NCI-H774 (cell line): ENCODE measurements at regions not wholly inside any gene's neighbourhood (a gene's known extent, or its start where the extent isn't known, plus 50 kb on each side); places are given as distances from the start of the nearest gene placed in this dataset.

Source experiments
- DNase-seq: peaks from one replicate; lab custom pipeline; 2025; lab: John Stamatoyannopoulos, UW

DNA sequence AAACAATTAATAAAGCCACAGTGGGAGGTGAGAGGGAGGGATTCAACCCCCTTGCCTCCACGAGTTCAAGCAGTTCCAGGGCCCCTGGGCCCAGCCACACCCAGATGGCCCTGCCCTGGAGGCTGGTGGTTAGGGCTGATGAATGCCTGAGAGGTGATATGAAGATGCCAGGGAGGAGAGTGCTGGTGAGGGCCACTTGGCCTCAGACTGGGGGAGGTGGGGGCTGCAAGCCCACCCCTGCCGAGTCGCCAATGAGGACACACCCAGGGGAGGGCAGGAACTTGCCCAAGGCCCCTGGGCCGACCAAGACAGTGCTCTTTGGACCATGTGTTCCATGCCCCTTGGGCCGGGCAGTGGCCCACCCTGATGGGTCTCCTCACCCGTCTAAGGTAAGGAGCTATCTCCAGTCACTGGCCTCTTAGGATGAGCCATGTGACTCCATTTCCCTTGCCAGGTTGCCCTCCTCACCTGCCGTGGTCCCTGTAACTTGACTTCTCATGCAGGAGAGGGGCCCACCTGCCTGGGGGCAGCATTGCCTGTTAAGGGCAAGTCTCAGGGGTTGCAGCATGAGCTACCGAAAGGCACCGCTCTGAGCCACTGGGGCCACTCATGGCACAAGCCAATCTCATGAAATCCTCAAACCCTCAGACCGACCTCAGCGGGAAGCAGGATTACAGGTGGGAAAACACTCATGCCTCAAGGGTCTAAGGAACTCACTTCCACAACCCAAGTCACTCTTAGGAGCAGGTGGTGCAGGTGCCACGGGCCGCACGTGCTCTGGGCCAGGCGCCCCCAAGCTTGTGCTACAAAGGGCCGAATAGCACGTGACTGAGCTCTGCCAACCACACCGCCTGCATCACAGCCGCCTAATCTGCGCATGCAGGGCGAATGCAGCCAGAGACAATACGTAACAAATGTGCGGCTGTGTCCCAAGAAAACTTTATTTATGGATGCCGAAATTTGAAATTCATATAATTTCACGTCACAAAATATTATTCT, 147.4 kb upstream of the MLN start:
- DNase-seq: no peak

DNA sequence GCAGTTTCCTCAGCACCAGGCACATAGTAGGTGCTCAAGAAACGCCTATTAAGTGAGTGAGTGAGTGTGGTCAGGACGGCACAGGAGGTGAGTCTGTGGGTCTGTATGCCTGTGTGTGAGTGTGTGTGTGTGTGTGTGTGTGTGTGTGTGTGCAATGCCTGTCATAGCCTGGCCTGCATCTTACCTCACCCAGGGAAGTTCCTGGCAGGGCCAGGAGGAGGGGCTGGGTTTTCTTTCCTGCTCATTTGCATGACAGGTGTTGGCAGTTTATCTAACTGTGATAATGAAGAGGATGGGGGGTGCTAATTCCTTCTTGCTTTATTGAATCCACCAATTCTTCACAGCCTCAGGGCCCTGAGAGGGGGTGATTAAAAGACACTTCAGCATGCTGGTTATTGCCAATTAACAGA, 146.7 kb upstream of the MLN start:
- peak; percentile 91 for DNase-seq

DNA sequence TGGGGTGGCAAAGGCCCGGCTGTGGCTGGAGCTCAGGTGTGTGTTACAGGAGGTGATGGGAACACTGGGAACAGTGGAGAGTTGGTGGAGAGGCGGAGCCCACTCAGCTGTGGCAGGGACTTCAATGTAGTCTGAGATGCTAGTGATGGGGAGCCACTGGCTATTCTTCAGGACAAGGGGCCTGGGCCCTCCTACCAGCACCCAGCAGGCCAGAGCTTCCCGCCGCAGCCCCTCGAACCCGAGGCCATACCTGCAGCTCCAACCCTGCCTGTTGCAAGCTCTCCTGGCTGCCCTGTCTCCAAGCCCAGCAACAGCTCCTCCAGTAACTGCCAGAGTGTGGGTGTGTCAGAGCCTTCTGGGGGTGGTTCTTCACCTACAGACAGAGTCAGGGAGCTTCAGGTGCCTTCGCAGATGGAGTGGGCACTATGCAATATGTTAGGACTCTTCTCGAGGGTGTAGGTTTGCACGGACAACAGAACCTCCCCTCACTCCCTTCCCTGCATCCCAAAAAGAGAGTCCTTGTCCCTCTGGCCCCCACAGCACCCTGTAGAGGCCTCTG, 146.2 kb upstream of the MLN start:
- no peak for DNase-seq

DNA sequence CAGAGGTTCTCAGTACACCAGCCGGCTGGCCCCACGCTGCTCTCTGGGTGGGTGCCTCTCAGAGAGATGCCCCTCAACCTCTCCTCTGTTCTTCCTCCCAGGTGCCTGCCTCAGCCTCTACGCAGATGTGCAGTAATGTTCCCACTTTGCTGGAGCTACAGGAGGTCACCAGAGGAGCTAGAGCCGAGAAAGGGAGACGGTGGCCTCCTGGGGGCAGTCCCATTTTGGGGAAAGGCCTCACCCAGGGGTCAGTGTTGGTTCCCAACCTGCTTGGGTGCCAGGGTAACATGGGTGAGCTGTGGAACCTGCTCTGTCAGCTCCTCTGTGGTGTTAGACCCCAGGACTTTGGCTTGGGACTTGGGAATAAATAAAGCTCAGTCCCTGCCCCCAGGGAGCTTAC, 145.3 kb upstream of the MLN start:
- no peak for DNase-seq

DNA sequence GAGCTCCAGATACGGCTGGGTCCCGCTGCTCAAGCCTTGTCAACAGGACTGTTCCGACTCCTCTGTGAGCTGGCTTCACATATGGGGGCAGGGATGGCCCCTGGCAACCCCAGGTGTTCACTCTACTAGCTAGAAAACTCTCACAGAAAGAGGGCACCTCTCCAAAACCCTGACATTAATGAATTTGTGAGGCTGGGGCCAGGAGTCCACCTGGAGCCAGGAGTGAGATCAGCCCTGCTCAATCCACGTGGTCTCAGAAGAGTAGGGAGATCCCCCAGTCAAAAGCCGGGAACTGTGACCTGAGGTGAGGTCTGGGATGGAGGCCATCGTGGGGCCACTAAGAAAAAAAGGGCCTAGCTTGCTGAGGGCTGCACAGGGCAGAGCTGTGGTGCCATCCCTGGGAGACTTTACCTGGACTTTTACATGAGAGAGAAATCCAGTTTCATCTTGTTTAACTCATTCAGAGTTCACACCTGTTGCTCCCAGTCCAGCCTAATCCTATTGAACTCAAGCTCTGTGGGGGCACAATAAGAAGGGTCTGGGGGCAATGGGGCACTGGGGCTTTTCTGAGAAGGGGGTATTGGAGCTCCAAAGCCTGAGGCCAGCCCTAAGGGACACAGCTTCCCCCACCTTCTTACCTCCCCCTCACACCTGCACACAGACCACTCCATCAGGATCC, 144.3 kb upstream of the MLN start:
- no peak for DNase-seq

DNA sequence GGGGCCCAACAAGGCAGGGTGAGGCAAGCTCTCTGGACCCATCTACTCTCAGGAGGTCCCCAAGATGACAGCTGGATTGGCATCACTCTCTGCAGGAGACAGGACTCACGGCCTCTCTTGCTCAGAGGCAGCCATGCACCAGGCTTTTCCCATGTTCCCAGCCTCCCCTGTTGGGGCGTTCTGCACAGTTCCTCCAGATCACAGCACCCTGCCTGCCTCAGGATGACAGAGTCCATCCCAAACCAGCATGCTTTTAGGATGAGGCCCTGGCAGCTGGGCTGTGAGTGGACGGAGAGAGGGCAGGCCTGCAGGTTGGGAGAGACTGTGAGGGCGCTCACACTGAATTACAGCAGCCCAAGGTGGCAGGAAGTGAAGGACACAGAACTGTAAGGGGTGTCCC, 143.2 kb upstream of the MLN start:
- DNase-seq: no peak

DNA sequence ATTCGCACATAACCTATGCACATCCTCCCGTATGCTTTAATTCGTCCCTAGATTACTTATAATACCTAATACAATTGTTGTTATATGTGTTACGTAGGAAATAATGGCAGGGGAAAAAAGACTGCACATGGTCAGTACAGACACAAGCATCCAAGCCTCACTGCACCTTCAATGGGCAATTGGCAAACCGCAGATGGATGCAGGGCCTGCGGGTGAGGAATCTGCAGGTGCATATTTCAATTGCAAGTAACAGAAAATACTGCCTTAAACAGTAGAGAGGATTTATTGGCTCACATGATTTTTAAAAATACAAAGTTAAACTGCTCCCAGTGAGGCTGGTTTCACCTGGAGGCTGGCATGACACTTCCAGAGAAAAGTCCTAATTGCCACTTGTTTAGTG, 142.1 kb upstream of the MLN start:
- no peak for DNase-seq

DNA sequence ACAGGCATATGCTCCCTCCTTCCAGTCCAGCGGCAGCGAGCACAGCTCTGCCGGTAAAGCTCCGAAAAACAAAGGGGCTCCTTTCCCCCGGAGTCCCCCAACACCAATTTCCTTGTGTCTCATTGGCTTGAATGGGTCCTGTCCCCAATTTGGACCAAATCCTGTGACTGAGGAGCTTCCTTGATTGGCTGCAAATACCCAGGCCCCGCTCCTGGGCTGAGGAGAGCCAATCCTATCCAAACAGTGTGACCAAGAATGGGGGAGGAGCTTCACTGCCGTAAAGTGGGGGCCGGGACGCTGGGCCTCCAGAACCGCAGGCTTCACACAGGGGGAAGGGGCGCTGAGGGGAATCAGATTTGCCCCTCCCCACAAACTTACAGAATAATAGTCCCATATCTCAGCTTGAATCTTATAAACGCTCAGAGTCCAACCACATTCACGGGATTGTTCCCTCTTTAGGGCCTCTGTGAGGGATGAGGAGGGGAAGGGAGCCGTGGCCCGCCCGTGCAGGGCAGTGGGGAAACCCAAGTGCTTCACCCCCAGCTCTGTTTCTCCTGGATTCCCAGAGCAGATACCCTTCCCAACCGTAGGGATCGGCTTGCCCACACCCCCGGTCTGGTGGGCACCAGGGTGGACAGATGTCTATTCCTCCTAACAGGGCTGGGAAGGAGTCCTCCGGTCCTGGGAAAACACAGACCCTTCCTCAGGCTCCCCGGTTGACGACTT, 141.0 kb upstream of the MLN start:
- no peak for DNase-seq

DNA sequence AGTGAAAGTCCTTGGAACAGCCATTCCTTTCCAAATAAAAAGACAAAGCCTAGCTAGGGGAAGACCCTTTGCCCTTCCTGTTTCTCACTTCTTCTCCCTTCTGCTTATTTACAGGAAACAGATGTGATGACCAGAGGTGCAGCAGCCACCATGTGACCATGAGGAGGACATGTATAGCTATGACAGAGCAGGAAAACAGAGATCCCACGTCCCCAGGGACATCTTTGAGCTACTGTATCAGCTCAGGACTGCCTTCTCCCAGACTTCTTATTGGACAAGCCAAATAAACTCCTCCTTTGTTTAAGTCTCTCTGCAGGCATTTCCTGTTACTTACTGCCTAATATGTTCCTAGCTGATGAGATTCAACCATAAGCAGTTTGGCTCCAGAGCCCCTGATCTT, 133.1 kb upstream of the MLN start:
- DNase-seq: no peak

DNA sequence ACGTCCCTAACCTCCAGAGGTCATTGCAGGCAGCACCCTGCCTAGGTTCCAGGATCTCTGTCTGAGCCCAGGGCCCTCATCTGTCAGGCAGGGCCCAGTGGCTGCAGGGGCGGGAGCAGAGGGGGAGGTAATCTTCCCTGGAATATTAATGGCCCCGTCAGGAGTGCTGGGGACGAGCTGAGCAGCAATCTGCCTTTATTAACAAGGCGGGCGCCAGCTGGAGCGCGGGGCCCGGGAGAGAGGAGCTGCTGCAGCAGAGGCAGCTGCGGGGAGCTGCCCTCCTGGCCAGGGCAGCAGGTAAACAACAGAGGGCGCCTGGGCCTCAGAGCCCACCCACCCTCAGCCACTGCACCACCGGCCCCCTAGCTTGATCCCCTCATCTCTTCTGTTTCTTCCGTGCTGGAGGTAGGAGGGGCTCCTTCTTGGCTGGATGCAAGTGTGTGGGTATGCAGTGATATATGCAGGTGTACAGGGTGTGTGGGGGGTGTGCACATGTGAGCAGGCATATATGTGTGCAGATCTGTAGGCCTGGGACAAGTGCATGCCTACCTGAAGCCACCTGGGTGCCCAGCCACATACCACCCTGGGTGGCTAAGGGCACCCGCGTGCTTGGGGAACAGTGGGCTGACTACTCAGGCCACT, 131.8 kb upstream of the MLN start:
- peak; percentile 6 for DNase-seq

DNA sequence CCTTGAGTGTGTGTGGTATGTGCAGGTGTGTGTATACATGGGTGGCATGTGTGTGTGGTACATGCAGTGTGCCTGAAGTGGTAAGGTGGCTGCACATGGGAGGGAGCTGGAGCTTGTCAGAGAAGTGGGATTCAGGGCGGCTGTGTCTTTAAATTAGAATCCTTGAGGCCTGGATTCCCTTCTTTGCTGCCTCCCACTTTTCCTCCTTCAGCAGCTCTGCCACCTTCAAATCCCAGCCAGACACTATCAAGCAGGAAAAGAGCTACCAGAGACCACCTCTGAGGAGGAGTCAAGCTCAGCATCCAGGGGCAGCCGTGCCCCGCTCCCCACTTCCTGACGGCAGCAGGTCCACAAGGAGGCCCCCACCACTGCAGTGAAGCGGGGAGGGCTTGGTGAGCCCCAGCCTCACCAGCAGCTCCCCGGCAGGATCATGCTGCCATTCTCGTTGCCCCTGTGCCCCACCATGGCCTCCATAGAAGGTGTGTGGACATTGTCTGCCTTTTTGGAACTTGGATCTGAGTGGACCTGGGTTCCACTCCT, 131.0 kb upstream of the MLN start:
- no peak for DNase-seq

DNA sequence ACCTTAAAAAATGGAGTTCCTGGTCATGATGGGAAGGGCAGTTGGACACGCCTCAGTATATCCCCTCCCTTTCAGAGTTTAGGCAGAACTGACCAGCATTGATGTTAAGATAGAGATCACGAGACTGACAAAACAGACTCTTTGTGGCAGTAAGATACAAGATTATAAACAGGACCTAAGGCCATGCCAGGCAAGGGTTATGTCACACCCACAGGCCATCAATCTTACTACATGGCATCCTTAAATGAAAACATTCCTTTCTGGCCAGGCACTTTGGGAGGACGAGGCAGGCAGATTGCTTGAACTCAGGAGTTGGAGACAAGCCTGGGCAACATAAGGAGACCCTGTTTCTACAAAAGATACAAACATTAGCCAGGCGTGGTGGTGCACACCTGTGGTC, 129.3 kb upstream of the MLN start:
- DNase-seq: no peak

DNA sequence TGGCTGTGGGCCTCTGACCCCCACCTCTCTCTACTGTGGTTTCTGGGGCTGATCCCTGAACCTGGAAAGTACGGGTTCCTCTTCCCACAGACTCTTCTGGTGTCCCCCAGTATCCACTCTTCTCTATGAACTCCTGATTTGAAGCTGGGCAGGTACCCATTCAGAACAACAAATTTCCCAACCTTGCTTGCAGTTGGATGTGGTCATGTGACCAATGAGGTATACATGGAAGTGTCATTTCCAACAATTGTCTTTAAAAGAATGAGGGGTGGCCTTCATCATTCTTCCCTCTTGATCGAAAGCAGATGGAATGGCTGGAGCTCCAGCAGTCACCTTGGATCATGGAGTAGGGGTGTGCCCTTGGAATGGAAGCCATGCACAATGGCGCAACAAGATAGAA, 128.0 kb upstream of the MLN start:
- no peak for DNase-seq

DNA sequence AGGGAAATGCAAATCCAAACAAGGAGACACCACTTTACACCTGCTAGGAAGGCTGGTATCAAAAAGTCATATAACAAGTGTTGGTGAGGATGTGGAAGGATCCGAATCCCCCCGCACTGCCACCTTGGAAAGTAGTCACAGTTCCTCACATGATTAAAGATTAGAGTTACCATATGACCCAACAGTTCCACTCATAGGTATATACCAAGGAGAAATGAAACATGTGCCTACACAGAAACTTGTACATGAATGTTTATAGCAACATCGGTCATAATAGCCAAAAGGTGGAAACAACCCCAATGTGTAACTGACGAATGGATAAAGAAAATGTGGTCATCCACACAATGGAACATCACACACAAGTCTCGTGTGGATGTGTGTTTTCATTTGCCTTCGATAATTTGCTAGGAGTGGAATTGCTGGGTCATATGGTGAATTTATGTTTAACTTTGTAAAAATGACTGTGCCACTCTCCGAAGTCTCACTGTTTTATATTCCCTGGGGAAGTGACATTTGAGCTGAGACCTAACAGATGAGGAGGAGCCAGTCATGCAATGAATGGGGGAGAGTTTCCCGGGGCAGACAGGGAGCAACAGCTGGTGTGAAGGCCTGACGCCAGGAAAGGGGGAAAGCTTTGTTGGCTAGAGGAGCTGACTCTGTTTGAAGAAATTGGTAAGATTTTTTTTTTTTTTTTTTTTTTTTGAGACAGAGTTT, 125.9 kb upstream of the MLN start:
- no peak for DNase-seq

DNA sequence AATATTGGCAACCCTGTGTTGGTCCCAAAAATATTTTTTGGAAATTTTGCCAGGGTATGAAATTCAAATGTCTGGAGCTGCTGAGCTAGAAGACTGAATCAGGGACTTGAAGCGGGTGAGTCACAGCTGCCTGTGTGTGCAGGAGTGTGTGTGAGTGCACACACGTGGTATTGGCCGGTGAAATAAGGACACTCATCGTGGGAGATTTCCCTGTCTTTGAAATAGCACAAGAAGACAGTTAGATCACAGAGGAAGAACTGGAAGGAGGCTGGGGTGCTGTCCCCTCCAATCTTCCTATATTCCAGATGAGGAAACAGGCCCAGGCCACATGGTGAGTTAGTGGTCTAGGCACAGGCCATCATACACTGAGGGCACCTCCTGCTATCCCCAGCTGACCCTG, 123.8 kb upstream of the MLN start:
- no peak for DNase-seq

DNA sequence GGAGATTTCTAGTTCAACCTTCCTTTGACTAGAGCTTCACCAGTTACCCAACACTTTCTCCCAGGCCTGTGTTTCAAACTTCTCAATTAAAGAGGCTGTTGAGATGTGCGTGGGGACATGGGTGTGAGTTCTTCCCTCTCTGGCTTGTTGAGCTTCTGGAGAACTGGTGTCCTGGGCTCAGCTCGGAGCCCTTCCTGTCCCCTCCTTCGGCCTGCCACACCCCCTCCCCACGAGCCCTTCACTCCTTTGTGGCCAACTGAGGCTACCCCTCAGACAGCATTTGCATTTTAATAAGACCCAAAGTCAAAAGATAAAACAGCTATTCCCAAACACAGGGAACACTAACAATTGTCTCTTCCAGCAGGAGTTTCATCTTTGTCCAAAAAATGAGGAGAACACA, 123.3 kb upstream of the MLN start:
- DNase-seq: no peak

DNA sequence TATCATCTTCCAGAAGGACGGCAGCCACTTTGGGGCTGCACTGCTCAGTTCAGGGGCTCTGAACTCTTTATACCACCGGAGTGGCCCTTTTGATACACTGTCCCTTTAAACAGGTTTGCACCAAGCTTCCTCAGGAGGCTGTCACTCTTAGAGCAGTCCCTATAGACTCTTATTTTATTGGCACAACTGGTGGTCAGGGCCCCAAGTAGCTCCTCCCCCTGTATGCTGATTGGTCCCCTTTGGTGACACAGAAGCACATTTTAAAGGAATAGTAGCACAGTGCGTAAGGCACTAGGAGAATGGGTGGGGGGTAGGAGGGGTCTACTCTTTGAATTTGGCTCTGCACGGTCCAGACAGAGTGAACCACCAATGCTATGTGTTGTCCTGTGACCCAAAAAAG, 122.6 kb upstream of the MLN start:
- peak; percentile 17 for DNase-seq

DNA sequence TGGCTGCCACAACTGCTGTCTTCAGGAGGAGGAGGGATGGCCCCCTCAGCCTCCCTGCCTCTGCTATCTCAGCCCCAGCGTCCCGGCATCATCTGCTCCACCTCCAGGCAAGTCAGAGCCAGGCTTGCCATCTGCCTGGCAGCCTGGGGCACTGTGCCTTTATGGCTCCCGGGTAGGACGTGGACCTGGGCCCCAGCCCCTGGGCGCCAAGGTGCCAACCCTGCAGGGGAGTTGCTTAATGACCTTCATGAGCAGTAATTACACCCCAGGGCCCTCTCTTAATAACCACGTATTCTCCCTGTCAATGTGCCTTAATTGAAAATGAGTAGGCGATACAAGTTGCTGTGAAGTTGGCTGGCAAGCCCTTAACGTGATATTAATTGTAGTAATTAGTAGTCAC, 122.1 kb upstream of the MLN start:
- no peak for DNase-seq

DNA sequence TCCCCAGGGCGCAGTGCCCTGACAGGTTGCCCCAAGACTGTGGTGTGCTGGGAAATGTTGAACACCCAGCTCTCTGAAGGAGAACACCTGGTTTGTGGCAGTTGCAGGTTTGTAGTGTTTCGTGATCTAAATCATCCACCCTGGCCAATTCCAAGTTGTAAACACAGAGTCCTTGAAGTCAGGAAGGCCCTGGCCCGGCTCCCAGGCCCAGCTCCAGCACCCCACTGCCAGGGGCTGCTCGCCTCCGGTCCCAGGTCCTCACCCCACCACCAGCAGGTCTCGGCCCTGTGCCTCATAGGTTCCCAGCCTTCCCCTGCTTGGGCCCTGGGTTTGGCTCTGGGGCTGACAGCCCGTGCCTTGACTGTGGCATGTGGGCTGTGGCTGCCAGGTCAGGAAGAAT, 121.4 kb upstream of the MLN start:
- no peak for DNase-seq

DNA sequence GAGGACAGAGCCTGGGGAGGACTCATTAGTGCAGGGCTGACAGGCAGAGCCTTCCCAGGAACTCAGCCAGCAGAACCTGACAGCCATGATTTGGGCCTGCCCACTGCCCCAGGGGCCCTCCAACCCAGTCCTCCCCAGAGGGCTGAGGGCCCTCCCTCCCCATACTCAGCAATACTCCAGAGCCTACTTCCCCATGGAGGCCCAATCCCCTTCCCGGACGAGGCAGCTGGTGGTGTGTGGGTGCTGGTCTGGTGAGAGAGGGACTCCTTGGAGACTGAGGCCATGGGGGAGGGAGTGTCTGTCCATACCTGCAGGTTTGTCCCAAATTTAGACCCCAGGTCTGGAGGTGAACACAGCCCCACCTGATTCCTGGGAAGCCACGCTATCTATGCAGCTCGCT, 120.9 kb upstream of the MLN start:
- no peak for DNase-seq
